ENCODE measurements at regions not wholly inside any gene's neighbourhood (a gene's known extent, or its start where the extent isn't known, plus 50 kb on each side); places are given as distances from the start of the nearest gene placed in this dataset.
"Not testable (repeated sequence)": the region's sequence is repeated elsewhere in the genome, so short reads cannot be mapped to it uniquely, and the experiment has no call there.

- no peak for DNase-seq
These were observed 1434.7 kb upstream of the WWC1 start for GRCh38 chr5:166856791-166857190.

DNA sequence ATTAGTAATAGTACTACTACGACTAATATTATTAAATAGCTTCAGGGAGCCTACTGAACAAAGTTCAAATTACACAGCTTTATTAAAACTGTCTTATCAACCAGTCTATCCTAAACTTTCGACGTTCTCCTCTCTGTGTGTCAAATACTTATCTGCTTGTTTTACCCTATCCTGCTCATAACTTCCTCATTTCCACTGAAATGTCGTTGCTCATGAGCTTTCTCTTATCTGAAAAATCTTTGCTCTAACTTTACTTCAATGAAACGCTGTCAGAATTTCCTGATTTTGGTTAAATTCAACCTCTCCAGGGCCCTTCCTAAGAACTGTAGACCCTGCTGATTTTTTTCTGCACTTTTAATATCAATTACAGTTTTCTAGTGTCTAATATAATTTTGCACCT is 1431.0 kb upstream of the WWC1 start:
- no peak for DNase-seq

- no peak for DNase-seq
These were observed 1428.9 kb upstream of the WWC1 start for GRCh38 chr5:166862581-166862980.

GRCh38 chr5:166865206-166865605 is 1426.2 kb upstream of the WWC1 start:
- DNase-seq, result no peak

GRCh38 chr5:166880456-166880855 is 1411.0 kb upstream of the WWC1 start:
- DNase-seq, result no peak

- no peak for DNase-seq
These were observed 1409.6 kb upstream of the WWC1 start for GRCh38 chr5:166881802-166882201.

GRCh38 chr5:166883016-166883415 is 1408.4 kb upstream of the WWC1 start:
- DNase-seq, result no peak

- DNase-seq, result no peak
These were observed 1393.3 kb upstream of the WWC1 start for GRCh38 chr5:166898166-166898565.

DNA sequence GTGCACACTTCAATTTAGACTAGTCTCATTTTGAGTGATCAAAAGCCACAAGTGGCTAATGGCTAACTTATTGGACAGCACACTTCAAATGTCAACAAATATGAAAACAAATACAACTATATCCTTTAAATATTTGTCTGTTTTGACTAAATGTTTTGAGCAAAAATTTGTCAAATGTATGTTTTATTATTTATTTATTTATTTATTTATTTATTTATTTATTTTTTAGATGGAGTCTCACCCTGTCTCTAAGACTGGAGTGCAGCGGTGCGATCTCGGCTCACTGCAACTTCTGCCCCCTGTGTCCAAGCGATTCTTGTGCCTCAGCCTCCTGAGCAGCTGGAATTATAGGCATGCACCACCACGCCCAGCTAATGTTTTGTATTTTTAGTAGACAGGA is 1392.1 kb upstream of the WWC1 start:
- DNase-seq, result no peak

GRCh38 chr5:166904571-166904970 is 1386.9 kb upstream of the WWC1 start:
- DNase-seq, result no peak

- no peak for DNase-seq
These were observed 1384.3 kb upstream of the WWC1 start for GRCh38 chr5:166906991-166907713.

- no peak for DNase-seq
These were observed 1382.4 kb upstream of the WWC1 start for GRCh38 chr5:166909040-166909439.

DNA sequence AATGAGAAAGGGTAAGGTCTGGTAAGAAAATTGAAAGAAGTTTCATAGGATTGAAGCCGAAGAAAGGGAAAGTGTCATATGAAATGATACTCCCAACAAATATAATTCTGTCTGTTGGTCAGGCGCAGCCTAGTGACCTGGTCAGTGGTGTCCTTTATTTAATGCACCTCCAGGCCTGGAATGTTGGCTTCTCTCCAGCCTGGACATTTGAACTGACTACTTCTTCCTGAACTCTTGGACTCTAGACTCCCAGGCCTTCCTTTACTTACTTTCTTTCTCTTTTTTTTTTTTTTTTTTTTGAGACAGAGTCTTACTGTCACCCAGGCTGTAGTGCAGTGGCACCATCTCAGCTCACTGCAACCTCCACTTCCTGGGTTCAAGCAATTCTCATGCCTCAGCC is 1381.5 kb upstream of the WWC1 start:
- DNase-seq, result no peak

- DNase-seq, result no peak
These were observed 1380.5 kb upstream of the WWC1 start for GRCh38 chr5:166910995-166911394.

GRCh38 chr5:166916021-166916420 is 1375.4 kb upstream of the WWC1 start:
- no peak for DNase-seq

- no peak for DNase-seq
These were observed 1365.3 kb upstream of the WWC1 start for GRCh38 chr5:166926138-166926537.

DNA sequence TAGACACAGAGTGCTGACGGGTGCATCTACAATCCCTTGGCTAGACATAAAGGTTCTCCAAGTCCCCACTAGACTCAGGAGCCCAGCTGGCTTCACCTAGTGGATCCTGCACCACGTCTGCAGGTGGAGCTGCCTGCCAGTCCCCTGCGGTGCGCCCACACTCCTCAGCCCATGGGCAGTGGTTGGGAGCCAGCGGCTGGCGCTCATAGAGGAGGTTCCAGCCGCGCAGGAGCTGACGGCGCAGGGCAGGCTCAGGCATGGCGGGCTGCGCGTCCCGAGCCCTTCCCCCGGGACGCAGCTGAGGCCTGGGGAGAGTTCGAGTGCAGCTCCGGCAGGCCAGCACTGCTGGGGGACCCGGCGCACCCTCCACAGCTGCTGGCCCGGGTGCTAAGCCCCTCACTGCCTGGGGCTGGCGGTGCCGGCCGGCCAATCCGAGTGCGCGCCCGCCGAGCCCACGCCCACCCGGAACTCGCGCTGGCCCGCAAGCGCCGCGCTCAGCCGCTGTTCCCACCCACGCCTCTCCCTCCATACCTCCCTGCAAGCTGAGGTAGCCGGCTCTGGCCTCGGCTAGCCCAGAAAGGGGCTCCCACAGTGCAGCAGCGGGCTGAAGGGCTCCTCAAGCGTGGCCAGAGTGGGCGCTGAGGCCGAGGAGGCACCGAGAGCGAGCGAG is 1364.5 kb upstream of the WWC1 start:
- DNase-seq, result not testable (repeated sequence)

DNA sequence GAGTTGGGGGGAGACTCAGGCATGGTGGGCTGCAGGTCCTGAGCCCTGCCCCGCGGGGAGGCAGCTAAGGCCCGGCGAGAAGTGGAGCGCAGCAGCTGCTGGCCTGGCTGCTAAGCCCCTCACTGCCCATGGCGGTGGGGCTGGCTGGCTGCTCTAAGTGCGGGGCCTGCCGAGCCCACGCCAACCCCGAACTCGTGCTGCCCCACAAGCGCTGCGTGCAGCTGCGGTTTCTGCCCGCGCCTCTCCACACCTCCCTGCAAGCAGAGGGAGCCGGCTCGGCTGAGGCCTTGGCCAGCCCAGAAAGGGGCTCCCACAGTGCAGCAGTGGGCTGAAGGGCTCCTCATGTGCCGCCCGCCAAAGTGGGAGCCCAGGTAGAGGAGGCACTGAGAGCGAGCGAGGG is 1355.1 kb upstream of the WWC1 start:
- DNase-seq, result no peak

GRCh38 chr5:166938071-166938470 is 1353.4 kb upstream of the WWC1 start:
- DNase-seq, result no peak

DNA sequence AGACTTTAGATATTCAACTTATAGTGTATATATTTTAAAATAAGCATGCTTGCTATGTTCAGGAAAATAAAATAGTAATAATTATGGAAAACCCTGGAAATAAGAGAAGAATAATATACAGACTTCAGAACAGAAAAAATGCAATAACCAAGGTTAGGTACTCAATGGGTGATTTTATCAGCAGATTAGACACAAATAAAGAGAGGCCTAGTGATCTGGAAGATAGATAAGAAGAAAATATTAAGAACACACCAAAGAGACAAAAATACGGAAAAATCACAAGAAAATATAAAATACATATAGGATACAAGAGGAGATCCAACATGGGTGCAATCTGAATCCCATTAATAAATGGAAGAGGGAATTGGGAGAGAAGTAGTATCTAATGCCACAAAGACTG is 1348.5 kb upstream of the WWC1 start:
- no peak for DNase-seq

DNA sequence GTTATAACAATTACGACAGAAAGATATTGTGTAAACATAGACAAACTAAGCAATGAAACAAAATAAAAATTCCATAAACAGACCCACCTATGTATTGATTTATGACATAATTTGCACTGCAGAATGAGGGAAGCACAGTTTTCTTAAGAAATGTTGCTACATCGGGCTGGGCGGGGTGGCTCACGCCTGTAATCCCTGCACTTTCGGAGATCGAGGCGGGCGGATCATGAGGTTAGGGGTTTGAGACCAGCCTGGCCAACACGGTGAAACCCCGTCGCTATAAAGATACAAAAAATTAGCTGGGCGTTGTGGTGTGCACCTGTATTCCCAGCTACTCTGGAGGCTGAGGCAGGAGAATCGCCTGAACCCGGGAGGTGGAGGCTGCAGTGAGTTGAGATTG is 1344.4 kb upstream of the WWC1 start:
- DNase-seq, result no peak

DNA sequence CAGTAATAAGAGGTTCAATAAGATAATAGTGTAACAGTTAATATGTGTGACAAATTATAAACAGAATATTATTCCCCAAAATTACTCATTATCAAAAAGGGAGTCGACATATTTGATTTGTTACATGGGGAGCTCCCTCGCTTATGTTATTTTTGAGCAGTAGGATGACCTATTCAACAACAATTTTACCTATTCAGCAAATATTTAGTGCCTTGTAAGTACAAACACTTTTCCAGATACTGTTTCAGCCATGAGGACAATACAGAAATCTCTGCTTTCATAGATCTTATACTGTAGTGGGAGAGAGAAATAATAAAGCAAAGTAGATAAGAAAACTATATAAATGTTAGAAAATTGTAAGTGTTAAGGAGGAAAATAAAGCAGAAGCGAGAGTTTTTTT is 1342.8 kb upstream of the WWC1 start:
- no peak for DNase-seq

- DNase-seq, result no peak
These were observed 1339.4 kb upstream of the WWC1 start for GRCh38 chr5:166952048-166952447.

DNA sequence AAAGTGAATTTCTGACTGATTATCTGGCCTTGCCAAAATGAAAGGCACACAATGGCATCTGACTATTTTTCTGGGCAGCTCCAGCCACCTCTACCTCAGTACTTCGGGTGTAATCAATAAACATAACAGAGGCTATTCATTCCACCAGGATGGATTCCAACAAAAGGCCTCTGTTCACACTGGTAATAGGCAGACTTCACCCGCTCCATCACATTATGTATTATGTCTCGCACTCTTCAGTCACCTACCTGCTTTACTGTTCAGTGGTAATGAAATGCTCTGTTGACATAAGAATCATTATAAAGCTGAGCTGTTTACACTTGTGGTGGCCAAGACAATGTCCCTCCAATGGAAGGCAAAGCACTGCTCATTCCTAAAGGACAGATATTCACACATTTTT is 1333.7 kb upstream of the WWC1 start:
- no peak for DNase-seq

DNA sequence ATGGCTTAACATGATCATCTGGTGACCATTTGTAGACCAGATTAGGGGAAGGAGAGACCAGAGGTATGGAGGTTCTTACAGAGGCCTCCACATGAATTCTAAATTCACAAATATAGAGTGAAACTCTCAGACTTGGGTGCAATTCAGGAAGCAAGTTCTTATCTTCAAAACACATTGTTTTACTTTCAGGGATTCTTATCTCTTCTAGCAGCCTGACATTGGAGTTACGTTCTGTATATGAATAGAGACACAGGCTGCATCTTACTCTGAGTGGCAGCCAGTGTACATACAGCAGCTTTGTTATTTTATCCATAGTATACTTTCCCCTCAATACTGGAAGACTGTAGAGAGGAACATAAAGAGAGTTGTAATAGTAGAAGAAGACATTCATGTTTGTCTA is 1331.7 kb upstream of the WWC1 start:
- DNase-seq, result no peak

Data from activated CD8-positive, alpha-beta memory T cell treated with anti-CD3 and anti-CD28 coated beads, Interleukin-2, amount 50 U/mL, for 4 hours (primary cell).